H9 (cell line): ENCODE measurements at regions not wholly inside any gene's neighbourhood (a gene's known extent, or its start where the extent isn't known, plus 50 kb on each side); places are given as distances from the start of the nearest gene placed in this dataset.

Experiments used
- DNase-seq: peaks from one replicate; pipeline ENCODE4 v3.0.0-alpha.2; 2017
- H2AFZ ChIP-seq: one replicate; pipeline ENCODE4 v1.6.1; 2013; ENCODE audit warnings: mild to moderate bottlenecking, low read length, control low read depth, moderate library complexity
- H2AK5ac ChIP-seq: 2 replicates; pipeline ENCODE4 v1.6.1; 2013; ENCODE audit warnings: low read length, control low read depth, mixed read lengths; ENCODE audit not compliant: insufficient read length
- H2BK120ac ChIP-seq: one replicate; pipeline ENCODE4 v1.6.1; 2013; ENCODE audit warnings: low read depth, mild to moderate bottlenecking, low read length, control low read depth, inconsistent platforms; ENCODE audit not compliant: poor library complexity, severe bottlenecking
- H2BK12ac ChIP-seq: 2 replicates; pipeline ENCODE4 v1.6.1; 2013; ENCODE audit warnings: low read length, control low read depth, mixed read lengths, low read depth; ENCODE audit not compliant: insufficient read length
- H2BK15ac ChIP-seq: 2 replicates; pipeline ENCODE4 v1.6.1; 2013; ENCODE audit warnings: low read depth, low read length, control low read depth
- H2BK20ac ChIP-seq: one replicate; pipeline ENCODE4 v1.6.1; 2013; ENCODE audit warnings: low read depth, mild to moderate bottlenecking, low read length, control low read depth, inconsistent platforms; ENCODE audit not compliant: poor library complexity, severe bottlenecking
- H2BK5ac ChIP-seq: 2 replicates; pipeline ENCODE4 v1.6.1; 2013; ENCODE audit warnings: low read length, control low read depth, mixed read lengths; ENCODE audit not compliant: insufficient read length
- H3K14ac ChIP-seq: 2 replicates; pipeline ENCODE4 v1.6.1; 2013; ENCODE audit warnings: low read length, control low read depth; ENCODE audit not compliant: insufficient read depth
- H3K18ac ChIP-seq: 2 replicates; pipeline ENCODE4 v1.6.1; 2013; ENCODE audit warnings: low read depth, mild to moderate bottlenecking, mixed read lengths, low read length, control low read depth; ENCODE audit not compliant: insufficient read length
- H3K23ac ChIP-seq: 2 replicates; pipeline ENCODE4 v1.6.1; 2013; ENCODE audit warnings: low read length, control low read depth, mixed read lengths, low read depth; ENCODE audit not compliant: insufficient read length
- H3K23me2 ChIP-seq: 2 replicates; pipeline ENCODE4 v1.6.1; 2013; ENCODE audit warnings: low read depth, mild to moderate bottlenecking, mixed read lengths, low read length, control low read depth; ENCODE audit not compliant: insufficient read length, poor library complexity, severe bottlenecking
- H3K27ac ChIP-seq: 2 replicates; pipeline ENCODE4 v1.5.1; 2013; ENCODE audit warnings: low read length, control low read depth, mixed read lengths, low read depth; ENCODE audit not compliant: insufficient read length
- H3K27me3 ChIP-seq: 2 replicates; pipeline ENCODE4 v1.6.1; 2013; ENCODE audit warnings: low read length, control low read depth, inconsistent platforms; ENCODE audit not compliant: insufficient read depth
- H3K4ac ChIP-seq: 2 replicates; pipeline ENCODE4 v1.6.1; 2013; ENCODE audit warnings: low read depth, mild to moderate bottlenecking, control low read depth, inconsistent platforms, low read length, moderate library complexity
- H3K4me1 ChIP-seq: 2 replicates; pipeline ENCODE4 v1.6.1; 2013; ENCODE audit warnings: low read length, control low read depth, inconsistent platforms; ENCODE audit not compliant: insufficient read depth
- H3K4me2 ChIP-seq: 2 replicates; pipeline ENCODE4 v1.6.1; 2013; ENCODE audit warnings: low read length, control low read depth, mixed read lengths; ENCODE audit not compliant: insufficient read length, insufficient read depth
- H3K56ac ChIP-seq: 2 replicates; pipeline ENCODE4 v1.6.1; 2013; ENCODE audit warnings: low read depth, mild to moderate bottlenecking, mixed read lengths, low read length, control low read depth; ENCODE audit not compliant: insufficient read length
- H3K79me1 ChIP-seq: 2 replicates; pipeline ENCODE4 v1.6.1; 2013; ENCODE audit warnings: low read depth, mild to moderate bottlenecking, moderate library complexity, low read length, control low read depth, inconsistent platforms; ENCODE audit not compliant: insufficient read depth, poor library complexity, severe bottlenecking
- H3K79me2 ChIP-seq: 2 replicates; pipeline ENCODE4 v1.6.1; 2013; ENCODE audit warnings: low read length, control low read depth, inconsistent platforms; ENCODE audit not compliant: insufficient read depth
- H3K9ac ChIP-seq: 2 replicates; pipeline ENCODE4 v1.6.1; 2013; ENCODE audit warnings: low read length, control low read depth, mixed read lengths; ENCODE audit not compliant: insufficient read length; ENCODE audit errors: extremely low read depth
- H3K9me3 ChIP-seq: one replicate; pipeline ENCODE4 v1.6.1; 2013; ENCODE audit warnings: low read depth, low read length, inconsistent platforms; ENCODE audit not compliant: control insufficient read depth
- H3T11ph ChIP-seq: one replicate; pipeline ENCODE4 v1.6.1; 2013; ENCODE audit warnings: mild to moderate bottlenecking, low read length, control low read depth, inconsistent platforms
- H4K20me1 ChIP-seq: one replicate; pipeline ENCODE4 v1.6.1; 2013; ENCODE audit not compliant: control insufficient read depth, insufficient read length, insufficient read depth
- H4K5ac ChIP-seq: 2 replicates; pipeline ENCODE4 v1.6.1; 2013; ENCODE audit warnings: low read depth, mild to moderate bottlenecking, mixed read lengths, low read length, control low read depth; ENCODE audit not compliant: insufficient read length
- H4K8ac ChIP-seq: replicated peaks from 2 replicates; pipeline ENCODE4 v1.6.1; 2013; ENCODE audit warnings: low read length, control low read depth, mixed read lengths, low read depth; ENCODE audit not compliant: insufficient read length
- H4K91ac ChIP-seq: 2 replicates; pipeline ENCODE4 v1.6.1; 2013; ENCODE audit warnings: low read depth, mild to moderate bottlenecking, moderate library complexity, mixed read lengths, low read length, control low read depth; ENCODE audit not compliant: insufficient read length
- H3K27ac Mint-ChIP-seq, 3 experiments: 2 replicates in 2 of 3; 3 replicates in 1 of 3; pipeline ENCODE4 v1.8.0; 2020 to 2021; ENCODE audit warnings: mixed read lengths in 3 of 3, mild to moderate bottlenecking in 1 of 3, moderate library complexity in 1 of 3
- H3K27me3 Mint-ChIP-seq: 2 replicates; pipeline ENCODE4 v1.8.0; 2021; ENCODE audit warnings: low read depth, mild to moderate bottlenecking, moderate library complexity, mixed read lengths
- H3K36me3 Mint-ChIP-seq, 3 experiments: 2 replicates in 2 of 3; 3 replicates in 1 of 3; pipeline ENCODE4 v1.8.0; 2020 to 2021; ENCODE audit warnings: low read depth in 3 of 3, mixed read lengths in 3 of 3; ENCODE audit not compliant: insufficient read depth in 1 of 3
- H3K4me1 Mint-ChIP-seq, 2 experiments: 2 replicates each; pipeline ENCODE4 v1.8.0; 2020; ENCODE audit warnings: mixed read lengths in 2 of 2
- H3K4me3 Mint-ChIP-seq, 2 experiments: 2 replicates in 1 of 2; 3 replicates in 1 of 2; pipeline ENCODE4 v1.8.0; 2020 to 2021; ENCODE audit warnings: mild to moderate bottlenecking in 2 of 2, mixed read lengths in 2 of 2, moderate library complexity in 1 of 2
- H3K9me3 Mint-ChIP-seq, 2 experiments: 2 replicates in 1 of 2; 3 replicates in 1 of 2; pipeline ENCODE4 v1.8.0; 2020; ENCODE audit warnings: mild to moderate bottlenecking in 2 of 2, mixed read lengths in 2 of 2, moderate library complexity in 1 of 2
- WGBS: extraction: QIAGEN DNeasy Blood & Tissue Kit; methylation state at CpG from one replicate; pipeline ENCODE4 v1.1.7; 2013; ENCODE audit warnings: missing lambda C conversion rate, low lambda C conversion rate, mixed read lengths; ENCODE audit not compliant: insufficient read length; ENCODE audit errors: extremely low coverage; 5-methylcytosine and 5-hydroxymethylcytosine counted together
- TF ChIP-seq, protein P1 (sequence below): fragments of 200-600 bp; sonication (generic); conservative IDR thresholded peaks from 3 replicates; pipeline ENCODE4 v1.8.0; 2021; ENCODE audit warnings: antibody characterized with exemption, mild to moderate bottlenecking

- Histone ChIP-seq H3K79me1 (no peaks in the 10 kb centered on the region), H3K27me3 (no peaks in the 10 kb centered on the region), H3K27ac (no peak overlapping the region), H2AK5ac (no peak overlapping the region), H3K9me3 (no peaks in the 10 kb centered on the region), H4K5ac (no peak overlapping the region), H2AFZ (no peak overlapping the region), H3K56ac (no peak overlapping the region), H3K4ac (no peak overlapping the region), H4K20me1 (no peaks in the 10 kb centered on the region), H3K23me2 (no peaks in the 10 kb centered on the region), H4K91ac (no peak overlapping the region), H3T11ph (no peak overlapping the region), H3K14ac (no peak overlapping the region), H3K4me1 (no peaks in the 10 kb centered on the region), H2BK120ac (no peak overlapping the region), H2BK20ac (no peak overlapping the region), H2BK5ac (no peak overlapping the region), H3K18ac (no peak overlapping the region), H4K8ac (no peak overlapping the region), H3K9ac (no peak overlapping the region), H3K79me2 (no peaks in the 10 kb centered on the region), H2BK12ac (no peak overlapping the region), H3K23ac (no peak overlapping the region), H3K4me2 (no peak overlapping the region), H2BK15ac (no peak overlapping the region)
- Mint-ChIP-seq H3K27ac (no peak overlapping the region), H3K4me3 (no peak overlapping the region), H3K4me1 (peaks cover 3 to 4% of the 10 kb centered on the region in 2 experiments; a peak in 3 of 4 replicates), H3K27me3 (no peaks in the 10 kb centered on the region), H3K9me3 (no peaks in the 10 kb centered on the region), H3K36me3 (no peaks in the 10 kb centered on the region)
- no CpG with 5 or more reads among the region's 2 CpGs for WGBS
- no peak for DNase-seq
- TF ChIP-seq, protein P1, sequence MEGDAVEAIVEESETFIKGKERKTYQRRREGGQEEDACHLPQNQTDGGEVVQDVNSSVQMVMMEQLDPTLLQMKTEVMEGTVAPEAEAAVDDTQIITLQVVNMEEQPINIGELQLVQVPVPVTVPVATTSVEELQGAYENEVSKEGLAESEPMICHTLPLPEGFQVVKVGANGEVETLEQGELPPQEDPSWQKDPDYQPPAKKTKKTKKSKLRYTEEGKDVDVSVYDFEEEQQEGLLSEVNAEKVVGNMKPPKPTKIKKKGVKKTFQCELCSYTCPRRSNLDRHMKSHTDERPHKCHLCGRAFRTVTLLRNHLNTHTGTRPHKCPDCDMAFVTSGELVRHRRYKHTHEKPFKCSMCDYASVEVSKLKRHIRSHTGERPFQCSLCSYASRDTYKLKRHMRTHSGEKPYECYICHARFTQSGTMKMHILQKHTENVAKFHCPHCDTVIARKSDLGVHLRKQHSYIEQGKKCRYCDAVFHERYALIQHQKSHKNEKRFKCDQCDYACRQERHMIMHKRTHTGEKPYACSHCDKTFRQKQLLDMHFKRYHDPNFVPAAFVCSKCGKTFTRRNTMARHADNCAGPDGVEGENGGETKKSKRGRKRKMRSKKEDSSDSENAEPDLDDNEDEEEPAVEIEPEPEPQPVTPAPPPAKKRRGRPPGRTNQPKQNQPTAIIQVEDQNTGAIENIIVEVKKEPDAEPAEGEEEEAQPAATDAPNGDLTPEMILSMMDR: no peak
These were observed 708.4 kb downstream of the SATB2 start for GRCh38 chr2:198749364-198749763.
